Vagina (tissue), 2 donors: ENCODE measurements at regions not wholly inside any gene's neighbourhood (a gene's known extent, or its start where the extent isn't known, plus 50 kb on each side); places are given as distances from the start of the nearest gene placed in this dataset.

Experiments
- POLR2A ChIP-seq, 2 donors: fragments of 450-650 bp; IDR thresholded peaks; one replicate each; pipeline ENCODE4 v1.6.1; 2017; ENCODE audit warnings: antibody characterized with exemption in 2 of 2, mild to moderate bottlenecking in 2 of 2, moderate library complexity in 2 of 2
- TF ChIP-seq, protein P1 (sequence below), 3 experiments: fragments of 450-650 bp in 2 of 3; fragments of 200-600 bp in 1 of 3; sonication (generic) in 1 of 3; IDR thresholded peaks; one replicate each; pipeline ENCODE4 v1.5.1; 2017 to 2019; ENCODE audit warnings: antibody characterized with exemption in 3 of 3, mild to moderate bottlenecking in 2 of 3, moderate library complexity in 2 of 3

- TF ChIP-seq, protein P1, sequence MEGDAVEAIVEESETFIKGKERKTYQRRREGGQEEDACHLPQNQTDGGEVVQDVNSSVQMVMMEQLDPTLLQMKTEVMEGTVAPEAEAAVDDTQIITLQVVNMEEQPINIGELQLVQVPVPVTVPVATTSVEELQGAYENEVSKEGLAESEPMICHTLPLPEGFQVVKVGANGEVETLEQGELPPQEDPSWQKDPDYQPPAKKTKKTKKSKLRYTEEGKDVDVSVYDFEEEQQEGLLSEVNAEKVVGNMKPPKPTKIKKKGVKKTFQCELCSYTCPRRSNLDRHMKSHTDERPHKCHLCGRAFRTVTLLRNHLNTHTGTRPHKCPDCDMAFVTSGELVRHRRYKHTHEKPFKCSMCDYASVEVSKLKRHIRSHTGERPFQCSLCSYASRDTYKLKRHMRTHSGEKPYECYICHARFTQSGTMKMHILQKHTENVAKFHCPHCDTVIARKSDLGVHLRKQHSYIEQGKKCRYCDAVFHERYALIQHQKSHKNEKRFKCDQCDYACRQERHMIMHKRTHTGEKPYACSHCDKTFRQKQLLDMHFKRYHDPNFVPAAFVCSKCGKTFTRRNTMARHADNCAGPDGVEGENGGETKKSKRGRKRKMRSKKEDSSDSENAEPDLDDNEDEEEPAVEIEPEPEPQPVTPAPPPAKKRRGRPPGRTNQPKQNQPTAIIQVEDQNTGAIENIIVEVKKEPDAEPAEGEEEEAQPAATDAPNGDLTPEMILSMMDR (IDR thresholded peaks at IDR 0.05), result no peak
- no peak for TF ChIP-seq POLR2A (IDR thresholded peaks at IDR 0.05)
Measured at GRCh38 chr20:19027971-19028370, 184.5 kb upstream of the SLC24A3 start.
